NCI-H2171 treated with DMSO at 0.1 percent for 48 hours (cell line): ENCODE measurements at regions not wholly inside any gene's neighbourhood (a gene's known extent, or its start where the extent isn't known, plus 50 kb on each side); places are given as distances from the start of the nearest gene placed in this dataset.

ENCODE experiments used
- DNase-seq: peaks from one replicate; lab custom pipeline; 2025; lab: John Stamatoyannopoulos, UW

DNA sequence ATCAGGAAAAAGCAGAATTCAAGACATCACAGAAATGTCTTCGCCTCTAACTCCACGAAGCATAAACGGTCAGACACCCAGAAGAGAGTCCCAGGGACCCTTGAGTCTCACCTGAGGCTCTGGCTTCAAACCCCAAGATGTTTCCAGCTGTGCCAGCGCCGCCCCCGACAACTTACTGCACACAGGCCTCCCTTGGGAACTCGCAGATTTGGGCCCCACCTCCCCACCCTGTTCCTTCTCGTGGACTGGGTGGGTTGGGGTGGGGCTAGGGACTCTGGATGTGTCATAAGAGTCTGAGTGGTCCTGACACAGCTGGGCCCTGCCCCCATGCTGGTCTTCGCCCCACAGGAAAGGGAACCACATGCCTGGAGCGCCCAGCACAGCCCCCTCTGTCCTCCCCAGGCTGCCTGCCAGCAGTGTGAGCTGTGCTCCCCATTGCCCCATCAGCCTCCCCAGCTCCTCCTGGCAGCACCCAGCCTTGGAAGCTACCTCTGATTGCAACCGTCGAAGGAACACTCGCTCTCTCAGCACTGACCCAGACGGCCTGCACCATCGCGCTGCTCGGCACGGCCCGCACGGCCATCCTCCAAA lies 147.5 kb downstream of the CRYBB2 start:
- no peak for DNase-seq

DNA sequence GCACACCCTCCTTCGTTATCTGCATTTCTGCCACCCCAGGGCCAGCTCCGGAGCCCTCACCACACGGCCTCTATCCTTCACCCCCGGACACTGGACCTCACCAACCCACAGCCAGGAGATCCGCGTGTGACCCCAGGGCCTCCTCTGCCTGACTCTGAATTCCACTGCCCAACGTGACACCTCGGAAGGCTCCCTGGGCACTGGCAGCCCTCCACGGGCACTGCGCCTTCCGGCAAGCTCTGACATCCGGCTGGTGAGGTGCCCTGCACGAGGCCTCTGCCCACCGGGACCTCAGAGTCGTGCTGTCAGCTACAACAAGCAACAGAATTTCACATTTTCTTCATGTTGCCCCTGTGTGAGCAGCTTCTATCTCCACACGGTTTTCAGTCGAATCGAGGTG lies 148.3 kb downstream of the CRYBB2 start:
- DNase-seq, result no peak

DNA sequence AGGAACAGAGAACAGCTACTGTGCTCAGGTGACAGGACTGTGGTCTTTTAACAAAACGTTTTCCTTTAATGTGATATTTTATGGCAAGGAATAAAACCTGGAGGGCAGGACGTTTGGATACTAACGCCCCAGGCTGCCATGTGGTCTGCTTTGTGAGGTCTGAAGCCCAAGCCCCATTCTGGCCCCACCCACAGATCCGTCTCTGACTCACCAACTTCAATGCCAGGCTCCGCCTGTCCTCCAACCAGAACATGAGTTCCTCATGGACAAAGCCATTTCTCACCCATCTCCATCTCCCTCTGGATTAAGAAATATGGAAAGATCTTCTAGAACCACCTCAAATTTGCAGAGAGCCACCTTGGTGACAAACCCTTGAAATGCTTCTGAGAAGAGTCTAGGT lies 148.8 kb downstream of the CRYBB2 start:
- DNase-seq, result no peak

DNA sequence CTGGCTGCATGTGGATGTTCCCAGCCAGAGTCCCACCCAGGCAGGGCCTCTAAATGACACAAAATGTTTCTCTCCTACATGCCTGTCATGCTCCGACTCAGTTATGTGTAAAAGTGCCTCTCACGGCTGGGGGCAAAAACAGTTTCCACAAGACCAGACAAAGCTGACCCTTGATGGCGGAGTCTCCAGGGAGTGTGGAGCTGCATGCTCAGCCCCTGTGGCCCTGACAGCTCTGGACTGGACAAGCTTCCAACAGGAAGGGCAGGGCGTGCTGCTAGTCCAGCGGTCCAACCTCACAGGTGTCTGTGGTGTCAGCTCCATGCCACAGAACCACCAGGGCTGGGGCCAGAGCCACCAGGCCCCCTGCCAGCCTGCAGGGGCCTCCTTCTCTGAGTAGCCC lies 149.6 kb downstream of the CRYBB2 start:
- DNase-seq, result no peak

DNA sequence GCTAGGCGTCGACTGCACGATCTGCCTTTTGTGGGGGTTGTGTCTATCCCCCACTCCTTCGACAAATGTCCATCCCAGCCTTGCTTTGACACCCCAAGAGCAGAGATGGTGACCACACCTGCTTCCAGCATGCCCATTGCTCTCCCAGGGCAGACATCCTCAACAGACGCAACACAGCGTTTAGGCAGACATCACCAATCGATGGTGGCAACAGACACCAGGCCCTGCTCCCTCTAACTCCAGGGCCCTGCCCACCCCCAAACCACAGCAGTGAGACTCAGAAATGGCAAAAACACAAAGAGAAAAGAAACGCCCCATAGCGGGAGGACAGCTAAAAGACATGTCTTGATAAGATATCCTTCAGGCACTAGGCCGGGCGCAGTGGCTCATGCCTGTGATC lies 150.9 kb downstream of the CRYBB2 start:
- no peak for DNase-seq

DNA sequence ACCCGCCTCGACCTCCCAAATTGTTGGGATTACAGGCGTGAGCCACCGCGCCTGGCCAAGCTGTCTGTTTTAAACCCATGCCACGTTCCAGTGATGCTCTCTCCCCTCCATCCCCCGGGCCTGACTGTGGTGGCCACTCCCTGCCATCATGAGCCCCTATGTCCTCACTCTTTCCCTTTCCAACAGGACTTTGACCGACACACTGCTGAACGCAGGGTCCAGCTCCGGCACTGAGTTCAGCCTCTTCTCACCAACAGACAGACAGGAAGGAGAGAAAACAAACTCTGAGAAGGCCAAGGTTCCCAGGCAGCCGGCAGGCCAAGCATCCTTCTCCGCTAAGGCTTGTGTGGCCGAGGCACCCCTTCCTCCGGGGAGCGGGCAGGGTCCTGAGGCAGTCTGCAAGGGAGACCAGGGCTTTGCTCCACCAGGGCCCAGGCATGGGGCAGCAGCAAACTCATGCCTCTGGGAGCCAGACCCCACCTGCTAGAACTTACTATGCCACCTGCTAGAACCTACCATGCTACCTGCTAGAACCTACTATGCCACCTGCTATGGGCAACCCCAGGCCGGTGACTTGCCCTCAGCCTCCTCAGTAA lies 152.7 kb downstream of the CRYBB2 start:
- DNase-seq, result no peak

DNA sequence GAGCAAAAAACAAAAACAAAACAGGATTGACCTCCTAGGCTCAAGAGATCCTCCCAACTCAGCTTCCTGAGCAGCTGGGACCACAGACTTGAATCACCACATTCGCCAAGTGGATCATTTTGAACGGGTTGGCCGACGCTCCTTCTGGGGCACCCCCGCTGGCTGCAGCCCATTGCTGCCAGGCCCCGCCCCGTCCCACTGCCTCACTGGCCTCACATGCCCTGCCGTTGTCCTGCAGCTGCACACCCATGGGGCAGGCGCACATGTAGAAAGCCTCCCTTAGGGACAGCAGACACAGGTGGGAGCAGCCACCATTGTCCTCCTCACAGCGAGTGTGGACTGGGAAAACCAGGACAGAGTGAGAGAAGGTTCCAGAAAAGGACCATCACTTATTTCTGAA lies 154.5 kb downstream of the CRYBB2 start:
- no peak for DNase-seq

DNA sequence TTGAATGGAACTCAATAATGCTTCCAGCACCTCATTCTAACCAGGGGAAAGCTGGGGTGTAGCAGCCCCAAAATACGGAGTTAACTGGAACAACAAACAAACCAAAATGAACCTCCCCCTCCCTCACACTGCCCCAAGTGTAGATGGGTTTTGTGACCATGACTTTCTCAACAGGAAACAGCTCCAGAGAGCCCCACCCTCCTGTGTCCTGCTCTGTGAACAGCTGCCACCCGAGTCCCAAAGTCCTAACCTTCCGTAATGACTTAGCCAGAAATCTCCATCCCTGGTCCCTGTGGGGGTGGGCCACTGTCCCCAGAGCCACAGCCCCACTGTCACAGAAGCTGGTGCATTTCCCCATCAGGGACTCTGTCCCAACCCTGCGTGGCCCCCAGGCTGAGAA lies 155.4 kb downstream of the CRYBB2 start:
- DNase-seq, result no peak

DNA sequence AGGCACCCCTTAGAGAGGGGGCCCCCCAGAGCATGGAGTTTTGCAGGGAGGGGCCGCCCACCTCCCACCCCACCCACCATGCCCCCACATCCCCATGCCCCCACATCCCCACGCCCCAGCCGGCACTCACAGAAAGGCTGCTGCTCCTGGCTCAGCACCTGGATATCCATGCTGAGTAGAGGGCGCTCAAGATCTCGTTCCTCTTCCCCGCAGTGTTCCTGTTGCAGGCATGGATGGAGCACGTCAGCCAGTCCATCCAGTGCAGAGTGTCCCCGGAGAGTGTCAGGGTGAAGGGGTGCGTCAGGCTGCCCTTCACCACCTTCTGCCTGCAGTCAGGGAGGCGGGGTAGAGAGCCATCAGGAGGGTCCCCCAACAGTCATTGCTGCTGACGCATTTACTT lies 156.2 kb downstream of the CRYBB2 start:
- DNase-seq, result no peak

DNA sequence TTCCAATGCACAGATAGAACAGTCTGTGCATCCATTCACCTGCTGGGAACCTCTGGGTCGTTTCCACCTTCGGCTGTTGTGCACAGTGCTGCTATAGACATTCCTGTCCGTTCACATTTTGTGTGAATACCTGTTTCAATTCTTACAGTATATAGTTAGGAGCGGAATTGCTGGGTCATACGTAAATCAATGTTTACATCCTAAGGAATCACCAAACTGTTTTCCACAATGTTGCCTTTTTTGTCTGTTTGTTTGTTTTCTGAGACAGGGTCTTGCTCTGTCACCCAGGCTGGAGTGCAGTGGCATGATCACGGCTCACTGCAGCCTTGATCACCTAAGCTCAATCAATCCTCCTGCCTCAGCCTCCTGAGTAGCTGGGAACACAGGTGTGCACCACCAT lies 158.3 kb downstream of the CRYBB2 start:
- no peak for DNase-seq

DNA sequence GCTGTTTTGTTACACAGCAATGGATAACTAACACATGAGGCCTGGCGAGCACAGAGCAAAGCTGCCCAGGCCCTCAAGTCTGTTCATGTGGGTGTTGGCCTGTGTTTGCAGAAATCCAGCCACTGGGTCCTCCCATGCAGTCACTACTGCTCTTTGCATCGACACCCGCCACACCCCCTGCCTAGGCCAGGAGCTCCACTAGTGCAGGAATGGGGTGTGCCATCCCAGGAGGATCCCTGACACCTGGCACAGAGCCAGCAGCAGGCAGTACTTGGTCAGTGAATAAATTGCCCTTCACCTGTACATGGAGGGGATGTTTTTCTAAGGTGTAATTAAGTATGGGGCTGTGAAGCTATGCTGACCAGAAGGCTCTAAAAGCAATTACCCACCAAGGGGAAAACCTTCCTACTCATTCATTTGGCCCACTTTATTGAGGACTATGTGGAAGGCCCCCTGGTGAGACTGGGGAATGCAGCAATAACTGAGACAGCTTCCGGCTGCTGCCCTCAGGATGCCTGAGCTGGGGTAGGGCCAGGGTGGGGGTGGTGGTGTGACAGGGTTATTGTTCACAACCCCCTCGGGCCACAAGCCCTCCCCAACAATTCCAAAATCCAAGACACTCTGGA lies 160.8 kb downstream of the CRYBB2 start:
- no peak for DNase-seq

DNA sequence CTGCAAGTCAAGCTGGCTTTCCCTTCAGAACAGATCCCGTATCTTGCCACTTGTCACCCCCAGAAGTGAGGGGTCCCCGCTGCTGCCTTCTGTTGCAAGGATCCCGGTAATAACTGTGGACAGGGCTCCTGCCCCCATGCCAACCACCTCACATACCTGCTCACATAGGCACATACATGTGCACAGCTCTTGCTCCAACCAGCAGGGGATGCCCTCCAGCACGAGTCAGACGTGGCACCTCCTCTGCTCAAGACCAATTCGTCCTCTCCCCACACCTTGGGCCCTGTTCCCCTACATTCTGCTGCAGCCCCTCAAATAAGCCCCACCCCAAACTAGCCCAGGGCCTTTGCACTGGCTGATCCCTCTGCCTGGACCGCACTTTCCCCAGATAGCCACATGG lies 163.3 kb downstream of the CRYBB2 start:
- no peak for DNase-seq

DNA sequence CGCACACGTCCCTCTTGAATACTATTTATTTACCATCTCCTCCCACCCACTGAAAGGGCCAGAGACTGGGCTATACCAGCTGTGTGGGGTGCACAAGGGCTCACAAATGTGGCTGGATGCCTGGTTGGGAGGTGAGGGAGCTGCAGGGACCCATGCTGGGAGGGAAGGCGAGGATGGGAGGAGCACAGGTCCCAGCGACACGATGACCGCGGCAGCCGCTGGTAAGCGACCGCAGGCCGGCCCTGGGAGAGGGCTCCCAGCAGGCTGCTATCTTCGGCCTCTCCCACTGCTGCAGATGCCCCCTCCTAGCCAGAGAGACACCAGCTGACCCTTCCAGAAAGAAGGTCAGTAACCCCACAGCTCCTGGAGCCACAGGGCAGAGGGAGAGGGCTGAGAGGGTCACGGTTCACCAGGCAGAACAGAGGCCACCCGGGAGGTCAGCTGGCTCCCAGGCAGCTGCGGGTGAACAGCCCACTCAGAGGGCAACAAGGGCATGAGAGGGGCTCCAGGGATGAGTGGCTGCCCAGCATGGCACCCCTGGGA lies 163.9 kb downstream of the CRYBB2 start:
- DNase-seq, result no peak

DNA sequence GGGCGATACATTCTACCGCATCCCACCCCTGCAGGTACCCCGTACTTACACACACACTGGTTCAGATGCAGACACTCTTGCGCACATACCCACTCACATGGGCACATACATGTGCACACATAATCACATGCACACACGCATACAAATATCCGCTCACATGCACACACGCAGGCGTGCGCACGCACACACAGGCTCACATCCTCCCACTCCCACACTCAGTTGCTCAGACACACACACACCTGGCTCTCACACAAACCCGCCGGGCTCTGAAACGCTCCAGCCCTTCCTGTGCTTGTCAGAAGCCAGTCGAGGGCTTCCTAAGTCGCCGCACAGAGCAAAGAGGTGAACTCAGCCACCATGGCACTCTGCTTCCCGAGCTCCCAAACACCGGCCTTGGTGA lies 164.5 kb downstream of the CRYBB2 start:
- DNase-seq, result no peak

DNA sequence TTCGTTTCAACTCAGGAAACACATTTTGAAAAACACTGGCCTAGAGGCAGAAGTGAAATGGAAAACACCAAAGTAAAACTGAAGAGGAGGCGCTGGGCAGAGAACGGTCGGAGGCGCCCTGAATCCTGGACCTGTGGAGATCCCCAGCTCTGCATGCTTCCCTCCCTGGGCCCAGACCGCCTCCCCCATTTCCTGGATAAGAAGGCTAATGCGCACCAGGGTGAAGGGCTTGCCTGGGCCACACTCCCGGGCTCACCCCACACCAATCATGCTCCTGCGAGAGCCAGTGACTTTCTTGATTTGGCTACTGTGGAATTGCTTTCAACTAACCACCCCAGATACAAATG lies 167.1 kb downstream of the CRYBB2 start:
- DNase-seq, result no peak

DNA sequence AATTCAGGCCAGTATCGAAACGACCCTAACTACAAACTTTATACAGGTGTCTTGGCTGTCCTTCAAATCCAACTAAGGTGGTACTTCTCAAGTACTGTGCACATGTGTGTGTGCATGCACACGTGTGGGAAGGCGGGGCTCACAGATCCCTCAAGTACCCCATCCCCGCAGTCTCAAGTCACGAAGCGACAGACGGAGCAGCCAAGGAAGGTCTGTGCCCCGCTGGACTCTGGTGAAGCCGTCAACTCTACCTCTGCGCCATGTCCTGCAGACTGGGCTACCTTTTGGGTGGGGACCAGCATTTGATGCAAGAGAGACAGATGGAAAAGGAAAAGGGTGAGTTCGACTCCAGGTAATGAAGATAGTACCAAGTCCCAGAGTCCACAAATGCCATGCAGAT lies 169.0 kb downstream of the CRYBB2 start:
- DNase-seq, result no peak

DNA sequence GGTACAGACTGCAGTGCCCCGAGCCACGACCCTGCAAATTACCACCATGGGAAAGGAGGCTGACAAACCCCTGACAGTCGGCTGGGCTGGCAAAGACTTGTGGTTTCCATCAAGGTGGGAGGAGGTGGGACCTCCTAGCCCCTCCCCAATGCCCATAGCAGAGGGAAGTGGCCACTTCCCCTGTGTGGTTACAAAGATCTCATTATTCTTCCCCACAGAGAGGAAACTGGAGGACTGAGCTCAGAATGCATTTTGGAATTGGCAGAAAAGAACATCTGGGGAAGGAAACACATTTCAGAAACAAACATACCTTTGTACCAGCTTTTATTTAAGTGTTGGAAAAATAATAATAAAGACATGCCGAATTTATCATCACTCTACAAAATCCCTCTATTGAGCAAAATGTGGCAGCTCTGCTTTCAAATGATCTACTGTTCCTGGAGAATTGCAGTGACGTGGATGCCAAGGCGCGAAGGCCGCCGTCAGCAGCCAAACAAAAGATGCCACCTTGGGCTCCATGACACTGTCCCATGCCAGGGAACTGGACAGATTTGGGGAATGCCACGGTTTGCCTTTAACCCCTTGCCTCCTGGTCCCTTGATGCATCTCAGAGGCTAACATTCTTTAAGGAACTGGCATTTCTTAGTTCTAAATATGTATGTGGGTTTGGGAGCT lies 169.6 kb downstream of the CRYBB2 start:
- DNase-seq, result no peak

DNA sequence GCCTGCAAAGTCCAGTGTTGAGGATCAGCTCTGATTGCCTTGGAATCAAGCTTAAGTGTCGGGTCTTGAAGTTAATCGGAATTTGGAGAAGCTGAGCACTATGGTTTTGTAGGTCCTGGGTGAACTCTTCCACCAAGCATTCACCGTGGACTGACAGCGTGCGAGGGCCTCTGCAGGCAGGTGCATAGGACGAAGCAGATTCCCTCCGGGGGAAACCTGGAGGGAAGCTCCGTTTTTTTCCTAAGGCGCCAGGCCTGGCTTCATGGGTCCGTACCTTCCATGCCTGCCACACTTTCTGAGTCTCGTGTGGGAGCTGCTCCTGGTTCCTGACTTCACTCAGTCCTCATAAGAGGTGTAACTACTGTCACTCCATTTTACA lies 170.1 kb downstream of the CRYBB2 start:
- DNase-seq, result no peak

DNA sequence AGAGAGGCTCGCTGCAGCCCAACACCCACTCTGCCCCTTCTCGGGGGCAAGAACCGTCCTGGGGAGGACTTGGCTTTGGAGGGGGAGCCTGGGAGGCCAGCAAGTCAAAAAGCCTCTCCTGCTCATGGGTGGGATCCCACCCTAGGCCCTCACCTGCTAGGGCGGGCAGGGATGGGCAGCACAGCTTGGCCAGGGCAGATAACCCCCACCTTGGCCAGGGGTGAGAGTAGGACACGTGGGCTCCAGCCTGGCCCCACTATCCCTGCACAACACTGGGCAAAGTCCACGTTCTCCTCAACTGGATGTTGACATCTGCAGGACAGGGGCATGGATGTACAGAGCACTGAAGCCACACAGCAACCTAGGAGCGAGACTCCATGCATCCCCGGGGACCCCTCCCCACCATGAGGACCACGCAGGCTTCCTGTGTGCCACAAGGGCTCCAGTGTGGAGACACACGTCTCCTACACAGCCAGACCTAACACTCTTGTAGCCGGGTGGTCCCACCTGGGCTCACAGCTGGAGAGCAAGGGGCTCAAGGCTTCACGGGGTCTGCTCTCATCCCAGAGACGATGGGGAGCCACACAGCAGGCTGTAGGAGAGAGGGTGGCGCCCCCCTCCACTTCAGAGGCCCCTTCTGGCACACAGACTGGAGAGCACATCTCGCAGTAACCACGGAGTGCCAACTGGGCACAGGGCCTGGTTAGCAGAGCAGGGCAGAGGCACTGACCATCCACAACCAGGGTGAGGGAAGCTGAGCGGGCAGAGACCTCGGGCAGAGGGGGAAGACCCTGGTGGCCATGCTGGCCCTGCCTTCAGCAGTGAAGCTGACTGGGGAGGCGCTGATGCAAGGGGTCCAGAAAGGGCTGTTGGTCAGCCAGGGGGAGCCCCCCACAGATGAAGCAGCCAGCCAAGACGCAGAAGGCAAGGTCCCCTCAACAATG lies 171.1 kb downstream of the CRYBB2 start:
- no peak for DNase-seq

DNA sequence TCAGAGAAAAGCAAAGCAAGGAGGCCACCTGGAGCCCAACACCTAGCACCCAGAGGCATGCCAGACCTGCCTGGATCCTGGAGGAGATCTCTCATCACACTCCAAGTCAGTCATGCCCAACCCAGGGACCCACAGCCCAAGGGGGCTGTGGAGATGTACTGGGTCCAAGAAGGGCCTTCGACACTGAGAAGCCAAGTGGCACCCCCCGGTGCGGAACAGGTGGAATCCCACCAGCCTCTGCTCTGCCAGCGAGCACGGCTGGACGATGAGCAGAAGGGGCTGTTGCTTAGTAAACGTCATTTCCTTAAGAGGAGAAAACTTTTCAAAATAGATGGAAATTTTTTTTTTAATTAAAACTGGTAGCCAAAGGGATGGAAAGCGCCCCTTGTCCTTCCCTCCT lies 171.9 kb upstream of the GRK3 start:
- no peak for DNase-seq

DNA sequence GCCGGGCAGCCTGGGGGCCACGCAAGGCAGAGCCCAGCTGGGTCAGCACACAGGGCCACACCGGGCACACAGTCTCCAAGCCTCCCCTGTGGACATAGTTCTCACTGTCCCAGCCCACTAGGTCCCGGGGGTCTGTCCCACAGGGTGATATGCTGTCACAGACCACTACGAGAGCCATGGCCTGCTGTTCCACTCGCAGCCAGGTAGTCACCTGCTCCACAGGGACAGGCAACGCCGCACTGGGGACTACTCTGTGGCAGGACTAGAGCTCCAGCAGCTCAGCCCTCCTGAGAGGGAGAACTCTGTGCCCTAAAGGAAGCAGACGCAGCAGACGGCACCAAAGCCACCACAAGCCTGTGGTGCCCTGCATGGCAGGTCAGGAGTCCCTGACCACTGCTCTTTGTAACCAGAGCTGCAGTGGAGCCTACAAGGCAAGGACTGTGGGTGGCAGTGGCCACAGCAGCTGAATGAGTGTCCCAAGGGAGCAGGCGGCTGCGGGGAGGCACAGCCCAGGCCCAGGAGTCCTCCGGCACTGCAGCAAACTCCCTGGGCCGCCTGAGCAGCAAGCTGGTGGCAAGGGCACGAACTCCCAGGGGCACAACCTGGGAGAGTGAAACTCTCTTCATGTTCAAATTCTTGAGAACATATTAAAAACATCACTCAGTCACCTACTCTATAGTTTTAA lies 171.2 kb upstream of the GRK3 start:
- no peak for DNase-seq

DNA sequence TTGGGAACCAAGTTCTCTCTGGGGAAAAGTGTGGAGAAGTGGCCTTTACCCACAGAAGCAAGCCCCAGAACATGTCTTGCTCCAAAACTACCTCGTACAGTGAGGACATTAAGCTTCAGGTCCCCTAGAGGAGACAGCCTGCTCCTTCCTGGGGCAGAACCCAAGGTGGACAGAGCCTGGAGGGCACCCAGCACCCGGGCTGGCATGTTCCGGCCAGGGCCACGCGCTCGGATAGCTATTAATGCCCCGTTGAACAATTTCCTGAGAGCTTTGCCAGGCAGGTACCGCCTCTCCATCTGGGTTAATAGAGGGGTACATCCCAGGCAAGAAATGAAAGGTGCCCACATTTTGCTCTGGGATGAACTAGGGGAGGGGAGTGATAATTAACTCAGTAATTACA lies 169.0 kb upstream of the GRK3 start:
- no peak for DNase-seq
